ENCODE measurements at regions not wholly inside any gene's neighbourhood (a gene's known extent, or its start where the extent isn't known, plus 50 kb on each side); places are given as distances from the start of the nearest gene placed in this dataset.

DNA sequence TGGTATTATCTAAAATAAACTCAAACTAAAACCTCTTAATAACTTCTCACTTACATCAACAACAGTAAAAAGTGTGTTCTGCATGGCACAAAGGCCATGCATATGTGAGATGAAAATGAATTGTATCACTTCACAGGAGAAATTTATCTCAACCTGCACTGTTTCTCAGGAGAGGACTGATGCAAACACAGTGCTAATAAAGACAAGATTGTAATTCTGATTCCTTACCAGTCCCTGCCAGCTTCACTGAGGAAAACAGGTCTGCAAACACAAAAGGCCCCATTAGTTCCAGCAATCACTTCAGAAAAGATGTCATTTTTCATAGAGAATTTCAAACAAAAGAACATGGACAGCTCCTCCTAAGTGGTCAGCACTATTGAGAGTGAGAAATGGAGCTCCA is 117.3 kb upstream of the PDE4D start:
- TF ChIP-seq GATA2 (IDR thresholded peaks at IDR 0.05; ENCODE audit: low read depth, low read length) (no peak), GATA3 (IDR thresholded peaks at IDR 0.05; ENCODE audit: low read depth, low read length) (no peak)

Data from SH-SY5Y (cell line).